Right lung (tissue), 2 donors: ENCODE measurements at regions not wholly inside any gene's neighbourhood (a gene's known extent, or its start where the extent isn't known, plus 50 kb on each side); places are given as distances from the start of the nearest gene placed in this dataset.

Experiments used
- DNase-seq, 2 donors: peaks; one replicate each; pipeline ENCODE4 v3.0.0-alpha.2; 2013

DNA sequence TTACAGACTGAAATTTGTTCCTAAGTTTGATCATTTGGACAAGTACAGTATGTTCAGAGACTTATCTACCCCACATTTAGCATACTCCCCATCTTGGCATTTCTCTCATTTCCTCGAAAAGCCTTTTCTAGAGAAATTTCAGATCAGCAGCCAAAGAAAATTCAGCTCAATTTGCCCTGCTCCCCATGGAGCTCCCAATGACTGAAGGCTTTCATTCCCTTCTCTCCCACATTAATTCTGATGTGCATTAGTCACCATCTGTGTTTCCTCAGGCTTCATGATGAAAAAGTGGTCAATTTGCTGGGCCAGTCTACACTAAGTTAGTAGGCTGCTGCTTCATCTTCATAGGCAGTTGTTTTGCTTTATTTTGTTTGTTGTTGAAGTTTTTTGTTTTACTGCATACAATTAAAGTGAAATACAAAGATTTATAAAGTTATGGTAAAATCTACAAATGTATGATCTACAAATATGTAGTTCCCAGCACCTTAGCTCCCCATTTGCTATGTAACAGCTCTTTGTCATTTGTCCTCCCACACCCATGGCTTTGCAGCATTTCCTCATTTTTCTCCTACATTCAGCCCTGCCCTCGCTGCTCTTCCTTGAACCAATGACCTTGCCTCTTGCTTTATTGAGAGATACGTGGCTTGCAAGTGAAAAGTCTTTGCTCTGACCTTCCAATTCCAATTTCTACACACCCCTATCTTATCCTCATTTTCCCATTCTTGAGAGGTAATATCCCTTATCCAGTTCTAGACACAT lies 193.9 kb downstream of the ANAPC10 start:
- DNase-seq = no peak

DNA sequence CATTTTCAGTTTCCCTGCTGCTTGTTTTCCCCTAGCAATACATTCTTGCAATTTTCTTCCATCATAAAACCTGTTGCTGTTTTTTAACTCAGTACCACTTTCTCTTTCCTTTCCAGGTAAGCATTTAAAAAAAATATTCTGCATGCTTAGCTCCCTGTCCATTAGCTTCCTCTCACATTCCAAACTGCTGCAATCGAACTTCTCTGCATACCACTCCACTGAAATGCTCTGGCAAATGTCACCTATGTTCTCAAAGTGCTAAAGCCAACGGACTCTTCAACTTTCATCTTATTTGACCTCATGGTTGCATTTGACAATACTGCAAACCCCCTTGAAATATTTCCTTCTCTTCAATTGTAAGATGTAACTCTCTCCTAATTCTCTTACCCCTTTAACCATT lies 192.7 kb downstream of the ANAPC10 start:
- DNase-seq = no peak

DNA sequence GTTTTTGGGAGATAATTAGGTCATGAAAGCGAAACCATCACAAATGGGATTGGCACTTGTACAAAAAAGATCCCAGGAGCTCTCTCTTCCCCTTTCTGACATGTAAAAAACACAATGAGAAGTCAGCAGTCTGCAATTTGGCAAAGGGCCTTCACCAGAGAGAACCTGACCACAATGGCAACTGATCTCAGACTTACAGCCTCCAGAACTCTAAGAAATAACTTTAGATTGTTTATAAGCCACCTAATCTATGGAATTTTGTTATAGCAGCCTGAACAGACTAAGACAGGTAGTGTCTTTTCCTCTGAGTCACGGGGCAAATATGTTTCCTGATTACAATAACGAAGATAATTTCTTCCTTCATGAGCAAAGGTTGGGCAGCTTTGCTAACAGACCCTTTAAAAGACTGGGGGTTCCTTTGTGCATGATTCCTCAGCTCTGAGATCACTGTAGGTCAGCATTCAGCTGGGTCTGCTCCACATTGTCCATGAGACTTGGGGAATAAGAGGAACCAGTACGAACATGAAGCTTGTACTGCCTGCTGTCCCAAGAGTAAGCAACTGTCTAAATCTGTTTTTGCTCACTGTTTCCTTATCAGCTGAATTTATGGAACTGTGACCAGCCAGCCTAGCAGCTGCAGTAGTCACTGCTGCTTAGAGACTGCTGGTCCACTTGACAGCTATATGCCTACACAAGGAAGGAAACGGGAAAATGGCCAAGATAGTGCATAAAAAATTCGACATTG lies 191.6 kb downstream of the ANAPC10 start:
- no peak for DNase-seq

DNA sequence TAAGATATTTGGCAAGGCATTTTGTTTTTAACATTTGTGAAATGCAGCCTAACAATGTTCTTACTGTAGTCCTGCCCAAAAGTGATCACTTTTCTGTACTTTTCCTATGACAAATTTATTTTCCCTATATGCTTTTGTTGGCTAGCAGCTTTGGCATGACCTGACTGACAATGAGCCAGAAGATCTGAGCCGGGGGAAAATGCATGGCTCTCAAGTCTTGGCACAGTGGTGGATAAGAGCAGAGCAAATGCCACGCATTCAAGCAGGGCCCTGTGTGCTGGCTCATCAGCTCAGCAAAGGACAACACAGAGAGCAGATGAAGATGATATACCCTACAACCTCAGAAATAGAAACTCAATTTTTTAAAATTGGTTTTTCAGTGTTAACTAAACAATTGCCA lies 187.3 kb downstream of the ANAPC10 start:
- DNase-seq = no peak
